ENCODE measurements at regions not wholly inside any gene's neighbourhood (a gene's known extent, or its start where the extent isn't known, plus 50 kb on each side); places are given as distances from the start of the nearest gene placed in this dataset.

DNA sequence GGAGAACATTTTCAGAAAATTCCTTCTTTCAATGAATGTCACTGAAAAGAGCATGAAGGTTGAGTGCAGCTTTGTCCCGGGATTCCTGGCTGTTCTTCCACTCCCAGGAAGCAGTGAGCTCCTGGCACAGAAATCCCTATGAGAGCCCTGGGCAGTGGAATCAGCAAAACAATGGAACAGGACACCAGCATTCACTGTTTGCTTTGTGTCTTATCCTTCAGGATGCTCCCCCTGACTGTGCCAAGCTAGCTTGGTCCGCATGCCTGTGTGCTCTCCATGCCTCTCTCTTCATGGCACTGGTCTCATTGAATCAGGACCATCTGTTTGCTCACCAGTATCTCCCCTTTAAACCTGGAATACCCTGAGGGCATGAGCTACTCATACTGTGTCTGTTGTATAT lies 102.0 kb upstream of the GADL1 start:
- H3K4me2 ChIP-seq (ENCODE audit: insufficient read depth, low read length), result no peak overlapping the region
- no peaks in the 10 kb centered on the region for H4K20me1 ChIP-seq (ENCODE audit: insufficient read depth, low read length)
- H3K9me3 ChIP-seq (ENCODE audit: low read depth, low read length), result no peaks in the 10 kb centered on the region
- no peak overlapping the region for H2AFZ ChIP-seq (ENCODE audit: low read length)
- no peaks in the 10 kb centered on the region for H3K27me3 ChIP-seq (ENCODE audit: insufficient read depth, low read length)
- no peaks in the 10 kb centered on the region for H3K36me3 ChIP-seq (ENCODE audit: insufficient read depth, low read length)
- TF ChIP-seq, protein P1, sequence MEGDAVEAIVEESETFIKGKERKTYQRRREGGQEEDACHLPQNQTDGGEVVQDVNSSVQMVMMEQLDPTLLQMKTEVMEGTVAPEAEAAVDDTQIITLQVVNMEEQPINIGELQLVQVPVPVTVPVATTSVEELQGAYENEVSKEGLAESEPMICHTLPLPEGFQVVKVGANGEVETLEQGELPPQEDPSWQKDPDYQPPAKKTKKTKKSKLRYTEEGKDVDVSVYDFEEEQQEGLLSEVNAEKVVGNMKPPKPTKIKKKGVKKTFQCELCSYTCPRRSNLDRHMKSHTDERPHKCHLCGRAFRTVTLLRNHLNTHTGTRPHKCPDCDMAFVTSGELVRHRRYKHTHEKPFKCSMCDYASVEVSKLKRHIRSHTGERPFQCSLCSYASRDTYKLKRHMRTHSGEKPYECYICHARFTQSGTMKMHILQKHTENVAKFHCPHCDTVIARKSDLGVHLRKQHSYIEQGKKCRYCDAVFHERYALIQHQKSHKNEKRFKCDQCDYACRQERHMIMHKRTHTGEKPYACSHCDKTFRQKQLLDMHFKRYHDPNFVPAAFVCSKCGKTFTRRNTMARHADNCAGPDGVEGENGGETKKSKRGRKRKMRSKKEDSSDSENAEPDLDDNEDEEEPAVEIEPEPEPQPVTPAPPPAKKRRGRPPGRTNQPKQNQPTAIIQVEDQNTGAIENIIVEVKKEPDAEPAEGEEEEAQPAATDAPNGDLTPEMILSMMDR (IDR thresholded peaks at IDR 0.05; ENCODE audit: extremely low read depth, low read depth, low read length), result no peak
- H3K79me2 ChIP-seq (ENCODE audit: insufficient read depth, low read length), result no peaks in the 10 kb centered on the region
- H3K27ac ChIP-seq (ENCODE audit: low read depth, low read length), result no peak overlapping the region
- no peak for DNase-seq (ENCODE audit: insufficient read length, low spot score, missing footprints)
- H3K4me3 ChIP-seq (ENCODE audit: insufficient read depth, low read length), result no peak overlapping the region
- H3K4me1 ChIP-seq (ENCODE audit: insufficient read depth, low read length), result no peaks in the 10 kb centered on the region

DNA sequence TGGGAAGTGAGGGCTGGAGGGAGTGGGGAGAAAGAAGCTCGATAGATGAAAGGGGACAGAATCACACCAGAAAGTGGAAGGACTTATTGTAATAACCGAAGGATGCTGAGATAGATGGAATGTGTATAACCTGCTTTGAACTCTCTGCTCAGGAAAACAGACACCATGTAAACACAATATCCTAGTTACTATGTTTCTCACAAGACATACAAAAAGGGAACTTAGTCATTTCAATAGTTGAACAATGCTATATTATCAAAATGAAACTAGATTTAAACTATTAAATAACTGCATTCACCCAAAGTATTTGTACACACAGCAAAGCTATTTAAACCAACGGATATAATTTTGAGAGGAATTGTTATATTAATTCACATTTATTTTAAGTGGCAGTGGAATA lies 108.3 kb upstream of the GADL1 start:
- Histone ChIP-seq H3K9me3 (ENCODE audit: low read depth, low read length) (no peaks in the 10 kb centered on the region), H3K27ac (ENCODE audit: low read depth, low read length) (no peak overlapping the region)
- TF ChIP-seq, protein P1 (IDR thresholded peaks at IDR 0.05; ENCODE audit: extremely low read depth, low read depth, low read length), result no peak

DNA sequence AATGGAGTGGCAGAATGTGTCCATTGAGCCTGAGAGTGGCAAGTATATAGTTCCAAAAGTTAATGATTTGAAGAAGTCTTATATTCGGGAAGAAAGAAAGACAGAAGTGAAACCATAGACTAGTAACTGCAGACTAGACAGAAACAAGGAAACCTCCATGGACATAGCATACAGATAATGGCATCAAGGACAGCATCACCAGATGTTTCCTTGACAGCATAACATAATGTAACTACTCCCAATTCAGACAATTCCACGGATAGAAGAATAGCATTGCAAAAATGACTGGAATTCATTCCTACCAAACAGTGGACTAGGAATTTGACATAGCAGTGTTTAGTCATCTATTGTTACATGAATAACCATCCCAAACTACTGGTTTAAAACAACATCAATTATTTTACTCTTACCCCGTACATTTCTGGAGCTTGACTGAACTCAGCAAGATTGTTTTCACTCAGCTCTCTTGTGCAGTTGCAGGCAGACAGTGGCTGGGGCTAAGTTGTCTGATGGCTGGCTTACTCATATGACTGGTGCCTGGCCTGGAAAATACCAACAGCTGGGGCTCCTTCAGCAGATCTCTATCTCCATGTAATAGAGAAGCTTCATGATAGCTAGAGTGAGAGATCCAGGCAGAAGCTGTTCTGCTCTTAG lies 109.7 kb upstream of the GADL1 start:
- H2AFZ ChIP-seq (ENCODE audit: low read length), result peak overlapping the region; percentile 16
- TF ChIP-seq, protein P1 (IDR thresholded peaks at IDR 0.05; ENCODE audit: extremely low read depth, low read depth, low read length), result no peak
- H3K4me2 ChIP-seq (ENCODE audit: insufficient read depth, low read length), result peak overlapping the region; percentile 68

More for the DNA sequence above, 108.3 kb upstream of the GADL1 start:
- no peaks in the 10 kb centered on the region for H3K27me3 ChIP-seq (ENCODE audit: insufficient read depth, low read length)
- H3K36me3 ChIP-seq (ENCODE audit: insufficient read depth, low read length), result no peaks in the 10 kb centered on the region
- no peak overlapping the region for H2AFZ ChIP-seq (ENCODE audit: low read length)
- no peak overlapping the region for H3K4me2 ChIP-seq (ENCODE audit: insufficient read depth, low read length)
- H4K20me1 ChIP-seq (ENCODE audit: insufficient read depth, low read length), result no peaks in the 10 kb centered on the region
- no peak overlapping the region for H3K4me3 ChIP-seq (ENCODE audit: insufficient read depth, low read length)
- H3K4me1 ChIP-seq (ENCODE audit: insufficient read depth, low read length), result peaks cover 20% of the 10 kb centered on the region
- H3K79me2 ChIP-seq (ENCODE audit: insufficient read depth, low read length), result no peaks in the 10 kb centered on the region
- no peak for DNase-seq (ENCODE audit: insufficient read length, low spot score, missing footprints)

DNA sequence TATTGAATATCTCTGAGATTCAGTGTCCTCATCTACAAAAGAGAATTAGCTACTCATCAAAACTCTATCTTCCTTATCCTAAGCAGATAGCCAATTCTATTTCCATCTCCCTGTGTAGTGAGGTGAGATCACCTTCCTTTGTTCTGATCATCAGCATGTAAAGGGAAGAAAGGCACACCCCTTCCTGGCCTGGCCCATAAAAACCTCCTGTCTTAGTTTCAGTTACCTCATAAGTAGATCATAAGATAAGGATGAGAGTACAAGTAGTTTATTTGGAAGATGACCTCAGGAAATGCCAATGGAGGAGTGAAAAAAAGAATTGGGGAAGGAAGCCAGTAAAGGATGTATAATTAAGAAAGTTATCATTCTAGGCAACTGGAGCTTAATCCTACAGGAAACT lies 114.5 kb upstream of the GADL1 start:
- Histone ChIP-seq H3K79me2 (ENCODE audit: insufficient read depth, low read length) (no peaks in the 10 kb centered on the region), H3K4me2 (ENCODE audit: insufficient read depth, low read length) (no peak overlapping the region), H2AFZ (ENCODE audit: low read length) (no peak overlapping the region), H3K4me1 (ENCODE audit: insufficient read depth, low read length) (peaks cover 37% of the 10 kb centered on the region), H3K9me3 (ENCODE audit: low read depth, low read length) (no peaks in the 10 kb centered on the region), H3K4me3 (ENCODE audit: insufficient read depth, low read length) (no peak overlapping the region), H3K36me3 (ENCODE audit: insufficient read depth, low read length) (no peaks in the 10 kb centered on the region), H4K20me1 (ENCODE audit: insufficient read depth, low read length) (no peaks in the 10 kb centered on the region), H3K27me3 (ENCODE audit: insufficient read depth, low read length) (no peaks in the 10 kb centered on the region), H3K27ac (ENCODE audit: low read depth, low read length) (no peak overlapping the region)
- TF ChIP-seq, protein P1 (IDR thresholded peaks at IDR 0.05; ENCODE audit: extremely low read depth, low read depth, low read length), result no peak
- DNase-seq (ENCODE audit: insufficient read length, low spot score, missing footprints), result no peak

More for the DNA sequence above, 109.7 kb upstream of the GADL1 start:
- Histone ChIP-seq H3K9me3 (ENCODE audit: low read depth, low read length) (no peaks in the 10 kb centered on the region), H4K20me1 (ENCODE audit: insufficient read depth, low read length) (no peaks in the 10 kb centered on the region), H3K36me3 (ENCODE audit: insufficient read depth, low read length) (no peaks in the 10 kb centered on the region), H3K27ac (ENCODE audit: low read depth, low read length) (peak overlapping the region; percentile 87), H3K4me1 (ENCODE audit: insufficient read depth, low read length) (peaks cover 22% of the 10 kb centered on the region), H3K27me3 (ENCODE audit: insufficient read depth, low read length) (no peaks in the 10 kb centered on the region), H3K79me2 (ENCODE audit: insufficient read depth, low read length) (no peaks in the 10 kb centered on the region), H3K4me3 (ENCODE audit: insufficient read depth, low read length) (no peak overlapping the region)
- peak; percentile 61 for DNase-seq (ENCODE audit: insufficient read length, low spot score, missing footprints)
